Tibial artery (tissue), 4 donors: ENCODE measurements at regions not wholly inside any gene's neighbourhood (a gene's known extent, or its start where the extent isn't known, plus 50 kb on each side); places are given as distances from the start of the nearest gene placed in this dataset.

Source experiments
- DNase-seq, 2 donors: peaks; one replicate each; pipeline ENCODE4 v3.0.0-alpha.2; 2019
- H3K27ac ChIP-seq, 2 donors: fragments of 200-600 bp; sonication (generic) in 1 of 2; 1 replicate in 1 of 2; 2 replicates in 1 of 2; pipeline ENCODE4 v1.5.1; 2018 to 2019; ENCODE audit warnings: mild to moderate bottlenecking in 1 of 2
- H3K27me3 ChIP-seq, 2 donors: fragments of 200-600 bp; sonication (generic) in 1 of 2; one replicate each; pipeline versions ENCODE4 v1.5.1 to v1.6.0; 2016 to 2019
- H3K36me3 ChIP-seq, 3 donors: fragments of 200-600 bp; sonication (generic) in 2 of 3; one replicate each; pipeline ENCODE4 v1.5.1; 2016 to 2019; ENCODE audit warnings: mild to moderate bottlenecking in 2 of 3
- H3K4me1 ChIP-seq, 4 donors: fragments of 200-600 bp; sonication (generic) in 2 of 4; 1 replicate in 3 of 4; 2 replicates in 1 of 4; pipeline ENCODE4 v1.5.1; 2016 to 2019
- H3K4me3 ChIP-seq, 2 donors: fragments of 200-600 bp; sonication (generic) in 1 of 2; 1 replicate in 1 of 2; 2 replicates in 1 of 2; pipeline ENCODE4 v1.5.1; 2018 to 2019; ENCODE audit warnings: mild to moderate bottlenecking in 2 of 2
- H3K9me3 ChIP-seq, 3 donors: fragments of 200-600 bp; sonication (generic) in 1 of 3; one replicate each; pipeline ENCODE4 v1.5.1; 2016 to 2019
- intact Hi-C: fragments of 100-400 bp; cut with DNase I; formaldehyde crosslinking; loops from one replicate; pipeline ENCODE4 v1.15.0; 2023; ENCODE audit warnings: low total_unique reads
- TF ChIP-seq, protein P1 (sequence below), 2 experiments: fragments of 200-600 bp in 1 of 2; fragments of 450-650 bp in 1 of 2; IDR thresholded peaks; one replicate each; pipeline ENCODE4 v1.5.1; 2017 to 2019; ENCODE audit warnings: antibody characterized with exemption in 2 of 2, mild to moderate bottlenecking in 1 of 2, moderate library complexity in 1 of 2

DNA sequence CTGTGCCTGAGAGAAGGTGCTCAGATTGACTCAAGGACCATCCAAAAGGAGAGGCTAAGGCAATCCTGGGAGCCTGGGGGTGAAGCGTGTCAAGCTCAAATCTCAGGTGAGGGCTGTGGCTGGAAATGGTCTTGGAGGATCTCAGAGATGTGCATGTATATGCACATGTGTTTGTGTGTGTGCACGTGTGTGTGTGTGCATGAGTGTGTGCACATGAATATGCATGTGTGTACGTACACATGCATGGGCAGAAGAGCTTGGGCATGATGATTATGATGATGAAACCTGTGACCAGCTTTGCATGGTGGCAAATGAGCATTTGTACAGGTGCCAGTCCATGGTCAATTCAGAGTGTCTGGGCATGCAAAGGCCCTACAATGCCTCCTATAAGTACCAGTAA is 326.6 kb downstream of the CXCL12 start:
- H3K4me1 ChIP-seq: peaks cover 0 to 10% (median 5%) of the 10 kb centered on the region in 4 donors
- intact Hi-C loops: loop anchor here (10.0 kb wide), 1 partner anchor 327 kb away; the partner anchor contains the start of gene CXCL12
- no peak overlapping the region for H3K4me3 ChIP-seq
- no peaks in the 10 kb centered on the region for H3K36me3 ChIP-seq
- TF ChIP-seq, protein P1, sequence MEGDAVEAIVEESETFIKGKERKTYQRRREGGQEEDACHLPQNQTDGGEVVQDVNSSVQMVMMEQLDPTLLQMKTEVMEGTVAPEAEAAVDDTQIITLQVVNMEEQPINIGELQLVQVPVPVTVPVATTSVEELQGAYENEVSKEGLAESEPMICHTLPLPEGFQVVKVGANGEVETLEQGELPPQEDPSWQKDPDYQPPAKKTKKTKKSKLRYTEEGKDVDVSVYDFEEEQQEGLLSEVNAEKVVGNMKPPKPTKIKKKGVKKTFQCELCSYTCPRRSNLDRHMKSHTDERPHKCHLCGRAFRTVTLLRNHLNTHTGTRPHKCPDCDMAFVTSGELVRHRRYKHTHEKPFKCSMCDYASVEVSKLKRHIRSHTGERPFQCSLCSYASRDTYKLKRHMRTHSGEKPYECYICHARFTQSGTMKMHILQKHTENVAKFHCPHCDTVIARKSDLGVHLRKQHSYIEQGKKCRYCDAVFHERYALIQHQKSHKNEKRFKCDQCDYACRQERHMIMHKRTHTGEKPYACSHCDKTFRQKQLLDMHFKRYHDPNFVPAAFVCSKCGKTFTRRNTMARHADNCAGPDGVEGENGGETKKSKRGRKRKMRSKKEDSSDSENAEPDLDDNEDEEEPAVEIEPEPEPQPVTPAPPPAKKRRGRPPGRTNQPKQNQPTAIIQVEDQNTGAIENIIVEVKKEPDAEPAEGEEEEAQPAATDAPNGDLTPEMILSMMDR (IDR thresholded peaks at IDR 0.05): no peak
- DNase-seq: no peak
- no peaks in the 10 kb centered on the region for H3K27me3 ChIP-seq
- H3K9me3 ChIP-seq: no peaks in the 10 kb centered on the region
- no peak overlapping the region for H3K27ac ChIP-seq

GRCh38 chr10:44056967-44057805 is 327.7 kb downstream of the CXCL12 start:
- no peaks in the 10 kb centered on the region for H3K9me3 ChIP-seq
- intact Hi-C loops: loop anchor here (10.0 kb wide), 1 partner anchor 328 kb away; the partner anchor contains the start of gene CXCL12
- TF ChIP-seq, protein P1 (IDR thresholded peaks at IDR 0.05): no peak
- peaks cover 0 to 21% (median 8%) of the 10 kb centered on the region in 4 donors for H3K4me1 ChIP-seq
- DNase-seq: no peak
- no peaks in the 10 kb centered on the region for H3K36me3 ChIP-seq
- no peak overlapping the region for H3K4me3 ChIP-seq
- H3K27me3 ChIP-seq: no peaks in the 10 kb centered on the region
- H3K27ac ChIP-seq: no peak overlapping the region

- H3K9me3 ChIP-seq: no peaks in the 10 kb centered on the region
- H3K27me3 ChIP-seq: no peaks in the 10 kb centered on the region
- no peaks in the 10 kb centered on the region for H3K36me3 ChIP-seq
- intact Hi-C loops: loop anchor here (10.0 kb wide), 1 partner anchor 329 kb away; the partner anchor contains the start of gene CXCL12
- DNase-seq: no peak
- TF ChIP-seq, protein P1 (IDR thresholded peaks at IDR 0.05): no peak
- no peak overlapping the region for H3K4me3 ChIP-seq
- no peak overlapping the region for H3K27ac ChIP-seq
- H3K4me1 ChIP-seq: peaks cover 0 to 31% (median 12%) of the 10 kb centered on the region in 4 donors
Measured at GRCh38 chr10:44056206-44056605, 328.7 kb downstream of the CXCL12 start.

DNA sequence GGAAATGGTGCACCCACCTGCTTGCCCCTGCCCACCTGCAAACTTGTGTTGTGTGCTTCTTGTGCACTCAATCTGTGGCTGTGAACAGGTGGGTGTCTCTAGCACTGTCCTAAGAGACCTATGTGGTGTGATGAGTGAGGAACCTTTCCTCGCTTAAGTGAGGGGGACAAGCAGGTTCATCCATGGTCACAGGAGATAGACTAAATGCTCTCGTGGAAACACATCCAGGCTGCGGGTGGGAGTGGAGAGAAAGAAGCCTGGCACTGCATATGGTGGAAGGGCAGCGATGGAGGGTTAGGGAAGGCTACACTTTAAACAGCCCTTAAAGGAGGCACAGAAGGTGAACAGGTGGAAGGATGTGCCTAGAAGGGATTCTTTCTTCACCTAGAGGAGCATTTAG is 330.9 kb downstream of the CXCL12 start:
- H3K27me3 ChIP-seq: no peaks in the 10 kb centered on the region
- TF ChIP-seq, protein P1 (IDR thresholded peaks at IDR 0.05): no peak
- no peak for DNase-seq
- intact Hi-C loops: loop anchor here (10.0 kb wide), 1 partner anchor 331 kb away; the partner anchor contains the start of gene CXCL12
- H3K36me3 ChIP-seq: no peaks in the 10 kb centered on the region
- H3K4me1 ChIP-seq: peaks cover 0 to 34% (median 12%) of the 10 kb centered on the region in 4 donors
- no peak overlapping the region for H3K27ac ChIP-seq
- H3K9me3 ChIP-seq: no peaks in the 10 kb centered on the region
- no peak overlapping the region for H3K4me3 ChIP-seq

- intact Hi-C loops: loop anchor here (10.0 kb wide), 1 partner anchor 331 kb away; the partner anchor contains the start of gene CXCL12
- no peak for DNase-seq
- Histone ChIP-seq H3K27ac (no peak overlapping the region), H3K27me3 (no peaks in the 10 kb centered on the region), H3K4me1 (peaks cover 0 to 34% (median 12%) of the 10 kb centered on the region in 4 donors), H3K36me3 (no peaks in the 10 kb centered on the region), H3K4me3 (no peak overlapping the region), H3K9me3 (no peaks in the 10 kb centered on the region)
- TF ChIP-seq, protein P1 (IDR thresholded peaks at IDR 0.05): no peak
Measured at GRCh38 chr10:44053391-44053790, 331.5 kb downstream of the CXCL12 start.
